ENCODE measurements at regions not wholly inside any gene's neighbourhood (a gene's known extent, or its start where the extent isn't known, plus 50 kb on each side); places are given as distances from the start of the nearest gene placed in this dataset.

- ChIA-PET CTCF (no interaction called here), POLR2A (no interaction called here)
- no peaks in the 10 kb centered on the region for H3K36me3 ChIP-seq (ENCODE audit: control insufficient read depth in 4 of 4, insufficient read depth in 4 of 4, low read length in 3 of 4)
- H3K4me3 ChIP-seq (ENCODE audit: control insufficient read depth in 1 of 7, extremely low read depth in 1 of 7, insufficient read depth in 4 of 7, low read depth in 2 of 7, low read length in 6 of 7) = peak overlapping the region in 1 of 7 experiments; percentile 29
- H3K4me1 ChIP-seq (ENCODE audit: control extremely low read depth in 1 of 4, control insufficient read depth in 4 of 4, insufficient read depth in 4 of 4, low read length in 3 of 4) = peaks cover 0 to 24% (median 13%) of the 10 kb centered on the region in 4 experiments
- 0% methylated on average over 3 of the region's 3 CpGs for WGBS (ENCODE audit: insufficient coverage)
- H3K27me3 ChIP-seq (replicated peaks in 2 of 5; ENCODE audit: control insufficient read depth in 4 of 5, insufficient read depth in 5 of 5, low read length in 4 of 5) = no peaks in the 10 kb centered on the region
- peak in 2 of 3 donors; percentile 50 to 72 for DNase-seq
- no peaks in the 10 kb centered on the region for H3K9me3 ChIP-seq (ENCODE audit: control extremely low read depth in 1 of 5, control insufficient read depth in 4 of 5, insufficient read depth in 2 of 5, low read depth in 1 of 5, low read length in 4 of 5)
- no peak overlapping the region for H3K27ac ChIP-seq (ENCODE audit: insufficient read depth in 1 of 2, low read depth in 1 of 2, low read length in 2 of 2, poor library complexity in 1 of 2, severe bottlenecking in 2 of 2)
Observed at GRCh38 chr12:59186451-59186850, 266.1 kb upstream of the LRIG3 start.

- H3K4me3 ChIP-seq (ENCODE audit: control insufficient read depth in 1 of 7, extremely low read depth in 1 of 7, insufficient read depth in 4 of 7, low read depth in 2 of 7, low read length in 6 of 7) = peak overlapping the region in 2 of 7 experiments; percentile 4 to 30
- no peak overlapping the region for H3K27ac ChIP-seq (ENCODE audit: insufficient read depth in 1 of 2, low read depth in 1 of 2, low read length in 2 of 2, poor library complexity in 1 of 2, severe bottlenecking in 2 of 2)
- ChIA-PET POLR2A (no interaction called here), CTCF (no interaction called here)
- no peaks in the 10 kb centered on the region for H3K9me3 ChIP-seq (ENCODE audit: control extremely low read depth in 1 of 5, control insufficient read depth in 4 of 5, insufficient read depth in 2 of 5, low read depth in 1 of 5, low read length in 4 of 5)
- peaks cover 0 to 24% (median 13%) of the 10 kb centered on the region in 4 experiments for H3K4me1 ChIP-seq (ENCODE audit: control extremely low read depth in 1 of 4, control insufficient read depth in 4 of 4, insufficient read depth in 4 of 4, low read length in 3 of 4)
- DNase-seq = peak; percentile 71 to 96 (median 95)
- H3K27me3 ChIP-seq (replicated peaks in 2 of 5; ENCODE audit: control insufficient read depth in 4 of 5, insufficient read depth in 5 of 5, low read length in 4 of 5) = no peaks in the 10 kb centered on the region
- 0% methylated on average over 2 of the region's 4 CpGs for WGBS (ENCODE audit: insufficient coverage)
- no peaks in the 10 kb centered on the region for H3K36me3 ChIP-seq (ENCODE audit: control insufficient read depth in 4 of 4, insufficient read depth in 4 of 4, low read length in 3 of 4)
Observed at GRCh38 chr12:59185295-59185694, 265.0 kb upstream of the LRIG3 start.

GRCh38 chr12:59182658-59183455, 262.6 kb upstream of the LRIG3 start:
- CTCF ChIA-PET = interaction anchor here (1.5 kb wide), 1 partner anchor 9 kb away, joined by 3 read pairs; no protein-coding TSS in a partner anchor

DNA sequence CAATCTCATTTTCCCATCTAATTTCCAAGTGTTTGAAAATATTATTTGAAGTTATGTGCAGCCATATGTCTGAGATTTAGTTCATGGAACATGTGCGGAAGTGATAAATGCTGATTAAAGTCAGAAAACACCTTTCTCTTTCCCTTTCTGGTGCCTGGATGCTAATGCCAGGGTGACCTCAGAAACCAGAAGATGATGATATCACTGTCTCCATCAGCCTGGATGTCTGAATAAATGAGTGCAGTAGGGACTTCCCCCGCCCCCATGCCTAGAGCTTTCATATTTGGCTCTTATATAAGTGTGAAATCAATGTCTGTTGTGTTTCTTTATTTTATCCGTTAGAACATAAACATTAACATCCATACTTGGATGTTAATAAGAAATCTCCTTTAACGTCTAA, 261.9 kb upstream of the LRIG3 start:
- no peaks in the 10 kb centered on the region for H3K36me3 ChIP-seq (ENCODE audit: control insufficient read depth in 4 of 4, insufficient read depth in 4 of 4, low read length in 3 of 4)
- POLR2A ChIA-PET = interaction anchor here (0.6 kb wide), 1 partner anchor 426 kb away, joined by 3 read pairs; no protein-coding TSS in a partner anchor
- CTCF ChIA-PET = no interaction called here
- H3K9me3 ChIP-seq (ENCODE audit: control extremely low read depth in 1 of 5, control insufficient read depth in 4 of 5, insufficient read depth in 2 of 5, low read depth in 1 of 5, low read length in 4 of 5) = no peaks in the 10 kb centered on the region
- H3K4me1 ChIP-seq (ENCODE audit: control extremely low read depth in 1 of 4, control insufficient read depth in 4 of 4, insufficient read depth in 4 of 4, low read length in 3 of 4) = peaks cover 0 to 23% (median 13%) of the 10 kb centered on the region in 4 experiments
- H3K27me3 ChIP-seq (replicated peaks in 2 of 5; ENCODE audit: control insufficient read depth in 4 of 5, insufficient read depth in 5 of 5, low read length in 4 of 5) = no peaks in the 10 kb centered on the region
- DNase-seq = peak in 2 of 3 donors; percentile 13 to 14
- 100% methylated on average over 2 of the region's 4 CpGs for WGBS (ENCODE audit: insufficient coverage)
- H3K4me3 ChIP-seq (ENCODE audit: control insufficient read depth in 1 of 7, extremely low read depth in 1 of 7, insufficient read depth in 4 of 7, low read depth in 2 of 7, low read length in 6 of 7) = no peak overlapping the region
- H3K27ac ChIP-seq (ENCODE audit: insufficient read depth in 1 of 2, low read depth in 1 of 2, low read length in 2 of 2, poor library complexity in 1 of 2, severe bottlenecking in 2 of 2) = no peak overlapping the region

More at GRCh38 chr12:59182658-59183455, 262.6 kb upstream of the LRIG3 start:
- POLR2A ChIA-PET = no interaction called here
- Histone ChIP-seq H3K36me3 (ENCODE audit: control insufficient read depth in 4 of 4, insufficient read depth in 4 of 4, low read length in 3 of 4) (no peaks in the 10 kb centered on the region), H3K27me3 (replicated peaks in 2 of 5; ENCODE audit: control insufficient read depth in 4 of 5, insufficient read depth in 5 of 5, low read length in 4 of 5) (no peaks in the 10 kb centered on the region), H3K27ac (ENCODE audit: insufficient read depth in 1 of 2, low read depth in 1 of 2, low read length in 2 of 2, poor library complexity in 1 of 2, severe bottlenecking in 2 of 2) (no peak overlapping the region), H3K4me3 (ENCODE audit: control insufficient read depth in 1 of 7, extremely low read depth in 1 of 7, insufficient read depth in 4 of 7, low read depth in 2 of 7, low read length in 6 of 7) (no peak overlapping the region), H3K9me3 (ENCODE audit: control extremely low read depth in 1 of 5, control insufficient read depth in 4 of 5, insufficient read depth in 2 of 5, low read depth in 1 of 5, low read length in 4 of 5) (no peaks in the 10 kb centered on the region), H3K4me1 (ENCODE audit: control extremely low read depth in 1 of 4, control insufficient read depth in 4 of 4, insufficient read depth in 4 of 4, low read length in 3 of 4) (peaks cover 0 to 23% (median 13%) of the 10 kb centered on the region in 4 experiments)
- no peak for DNase-seq
- WGBS (ENCODE audit: insufficient coverage) = 100% methylated on average over 2 of the region's 3 CpGs

DNA sequence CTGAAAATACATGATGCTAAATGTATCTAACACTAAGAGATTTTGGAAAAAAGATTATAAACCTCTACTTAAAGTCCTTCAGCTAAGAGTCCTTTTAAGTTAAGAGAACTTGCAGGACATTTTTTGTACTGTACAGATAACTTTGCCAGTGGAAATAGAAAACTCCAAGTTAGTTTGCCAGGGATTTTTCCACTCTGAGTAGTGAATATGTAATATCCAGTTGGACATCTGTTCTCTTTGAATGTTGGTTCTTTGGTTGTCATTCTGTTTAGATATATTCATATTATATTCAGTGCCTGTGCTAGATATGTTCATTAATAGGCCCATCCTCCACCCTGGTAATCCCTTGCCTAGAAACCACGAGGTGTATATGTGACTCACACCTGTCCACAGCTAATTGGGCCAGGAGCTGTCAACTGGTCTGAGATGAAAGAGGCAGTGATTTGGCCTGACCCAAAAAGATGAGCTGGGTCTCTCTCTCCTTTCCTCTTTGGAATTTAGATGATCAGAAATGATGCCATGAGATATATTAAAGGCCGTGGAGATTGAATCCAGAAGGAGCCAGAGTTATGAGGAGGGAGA, 261.0 kb upstream of the LRIG3 start:
- Histone ChIP-seq H3K4me1 (ENCODE audit: control extremely low read depth in 1 of 4, control insufficient read depth in 4 of 4, insufficient read depth in 4 of 4, low read length in 3 of 4) (peaks cover 0 to 18% (median 12%) of the 10 kb centered on the region in 4 experiments), H3K4me3 (ENCODE audit: control insufficient read depth in 1 of 7, extremely low read depth in 1 of 7, insufficient read depth in 4 of 7, low read depth in 2 of 7, low read length in 6 of 7) (no peak overlapping the region), H3K36me3 (ENCODE audit: control insufficient read depth in 4 of 4, insufficient read depth in 4 of 4, low read length in 3 of 4) (no peaks in the 10 kb centered on the region), H3K27ac (ENCODE audit: insufficient read depth in 1 of 2, low read depth in 1 of 2, low read length in 2 of 2, poor library complexity in 1 of 2, severe bottlenecking in 2 of 2) (no peak overlapping the region), H3K9me3 (ENCODE audit: control extremely low read depth in 1 of 5, control insufficient read depth in 4 of 5, insufficient read depth in 2 of 5, low read depth in 1 of 5, low read length in 4 of 5) (no peaks in the 10 kb centered on the region), H3K27me3 (replicated peaks in 2 of 5; ENCODE audit: control insufficient read depth in 4 of 5, insufficient read depth in 5 of 5, low read length in 4 of 5) (no peaks in the 10 kb centered on the region)
- ChIA-PET POLR2A (no interaction called here), CTCF (interaction anchor here (1.3 kb wide), 1 partner anchor 31 kb away, joined by 3 read pairs; no protein-coding TSS in a partner anchor)
- DNase-seq = no peak
- WGBS (ENCODE audit: insufficient coverage) = 92% methylated on average over 2 of the region's 2 CpGs

- no peaks in the 10 kb centered on the region for H3K27me3 ChIP-seq (replicated peaks in 2 of 5; ENCODE audit: control insufficient read depth in 4 of 5, insufficient read depth in 5 of 5, low read length in 4 of 5)
- POLR2A ChIA-PET = no interaction called here
- no peaks in the 10 kb centered on the region for H3K9me3 ChIP-seq (ENCODE audit: control extremely low read depth in 1 of 5, control insufficient read depth in 4 of 5, insufficient read depth in 2 of 5, low read depth in 1 of 5, low read length in 4 of 5)
- no peak overlapping the region for H3K4me3 ChIP-seq (ENCODE audit: control insufficient read depth in 1 of 7, extremely low read depth in 1 of 7, insufficient read depth in 4 of 7, low read depth in 2 of 7, low read length in 6 of 7)
- WGBS (ENCODE audit: insufficient coverage) = no CpG with 5 or more reads among the region's 1 CpG
- CTCF ChIA-PET = no interaction called here
- no peaks in the 10 kb centered on the region for H3K4me1 ChIP-seq (ENCODE audit: control extremely low read depth in 1 of 4, control insufficient read depth in 4 of 4, insufficient read depth in 4 of 4, low read length in 3 of 4)
- no peaks in the 10 kb centered on the region for H3K36me3 ChIP-seq (ENCODE audit: control insufficient read depth in 4 of 4, insufficient read depth in 4 of 4, low read length in 3 of 4)
- H3K27ac ChIP-seq (ENCODE audit: insufficient read depth in 1 of 2, low read depth in 1 of 2, low read length in 2 of 2, poor library complexity in 1 of 2, severe bottlenecking in 2 of 2) = no peak overlapping the region
- no peak for DNase-seq
Observed at GRCh38 chr12:59179231-59179630, 258.9 kb upstream of the LRIG3 start.

DNA sequence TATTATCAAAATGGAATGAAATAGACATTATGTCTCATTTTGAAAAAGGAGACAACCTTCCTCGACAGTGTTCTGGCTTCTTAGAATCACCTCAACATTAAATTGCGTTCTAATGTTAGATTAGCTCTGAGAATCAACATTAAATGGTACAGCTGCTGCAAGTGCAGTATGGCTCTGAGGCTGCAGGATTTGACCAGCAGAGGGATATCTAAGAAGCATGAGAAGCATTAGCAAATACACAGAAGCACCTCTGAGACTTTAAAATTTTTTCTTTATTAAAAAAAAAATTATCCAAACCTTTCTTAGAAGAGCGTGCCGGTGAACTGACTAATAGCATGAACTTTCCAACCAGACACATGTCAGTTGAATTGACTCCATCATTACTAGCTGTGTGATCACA, 253.4 kb upstream of the LRIG3 start:
- no peaks in the 10 kb centered on the region for H3K27me3 ChIP-seq (replicated peaks in 2 of 5; ENCODE audit: control insufficient read depth in 4 of 5, insufficient read depth in 5 of 5, low read length in 4 of 5)
- H3K27ac ChIP-seq (ENCODE audit: insufficient read depth in 1 of 2, low read depth in 1 of 2, low read length in 2 of 2, poor library complexity in 1 of 2, severe bottlenecking in 2 of 2) = no peak overlapping the region
- peak in 2 of 3 donors; percentile 12 to 24 for DNase-seq
- no peak overlapping the region for H3K4me3 ChIP-seq (ENCODE audit: control insufficient read depth in 1 of 7, extremely low read depth in 1 of 7, insufficient read depth in 4 of 7, low read depth in 2 of 7, low read length in 6 of 7)
- H3K36me3 ChIP-seq (ENCODE audit: control insufficient read depth in 4 of 4, insufficient read depth in 4 of 4, low read length in 3 of 4) = no peaks in the 10 kb centered on the region
- no peaks in the 10 kb centered on the region for H3K4me1 ChIP-seq (ENCODE audit: control extremely low read depth in 1 of 4, control insufficient read depth in 4 of 4, insufficient read depth in 4 of 4, low read length in 3 of 4)
- no peaks in the 10 kb centered on the region for H3K9me3 ChIP-seq (ENCODE audit: control extremely low read depth in 1 of 5, control insufficient read depth in 4 of 5, insufficient read depth in 2 of 5, low read depth in 1 of 5, low read length in 4 of 5)
- WGBS (ENCODE audit: insufficient coverage) = 100% methylated on average over 4 of the region's 4 CpGs
- POLR2A ChIA-PET = no interaction called here
- CTCF ChIA-PET = interaction anchor here (1.0 kb wide), 1 partner anchor 10 kb away, joined by 3 read pairs; no protein-coding TSS in a partner anchor
